Astrocyte of the cerebellum (primary cell): ENCODE measurements at regions not wholly inside any gene's neighbourhood (a gene's known extent, or its start where the extent isn't known, plus 50 kb on each side); places are given as distances from the start of the nearest gene placed in this dataset.

ENCODE experiments used
- DNase-seq: peaks from one replicate; pipeline ENCODE4 v3.0.0-alpha.2; 2011; ENCODE audit warnings: low read depth
- H3K4me3 ChIP-seq: 2 replicates; pipeline ENCODE4 v1.5.1; 2011; ENCODE audit warnings: mild to moderate bottlenecking, low read depth, low read length, moderate library complexity
- CTCF ChIP-seq: IDR thresholded peaks from 2 replicates; pipeline ENCODE4 v1.5.1; 2012; ENCODE audit warnings: low read length, low read depth, moderate library complexity, mild to moderate bottlenecking; ENCODE audit errors: missing control alignments
- in situ Hi-C: cut with HindIII; loops from 2 replicates; pipeline ENCODE4 v1.10.0; 2017; ENCODE audit warnings: low sequenced_read_pairs

- H3K4me3 ChIP-seq, result no peak overlapping the region
- no peak for TF ChIP-seq CTCF
- no peak for DNase-seq
- in situ Hi-C loops, result no loop called here
Observed at GRCh38 chr2:145207884-145208283, 688.0 kb upstream of the ZEB2 start.

- no peak overlapping the region for H3K4me3 ChIP-seq
- TF ChIP-seq CTCF, result no peak
- DNase-seq, result no peak
- in situ Hi-C loops, result no loop called here
Observed at GRCh38 chr2:145206496-145207281, 686.8 kb upstream of the ZEB2 start.

GRCh38 chr2:145203891-145204290 is 684.0 kb upstream of the ZEB2 start:
- TF ChIP-seq CTCF, result no peak
- DNase-seq, result no peak
- no peak overlapping the region for H3K4me3 ChIP-seq
- in situ Hi-C loops, result no loop called here

- TF ChIP-seq CTCF, result no peak
- H3K4me3 ChIP-seq, result no peak overlapping the region
- in situ Hi-C loops, result no loop called here
- no peak for DNase-seq
Observed at GRCh38 chr2:145199827-145200706, 680.1 kb upstream of the ZEB2 start.

- in situ Hi-C loops, result no loop called here
- TF ChIP-seq CTCF, result no peak
- no peak overlapping the region for H3K4me3 ChIP-seq
- DNase-seq, result no peak
Observed at GRCh38 chr2:145199042-145199441, 679.1 kb upstream of the ZEB2 start.

- no peak overlapping the region for H3K4me3 ChIP-seq
- no peak for DNase-seq
- in situ Hi-C loops, result no loop called here
- TF ChIP-seq CTCF, result no peak
Observed at GRCh38 chr2:145198555-145198954, 678.6 kb upstream of the ZEB2 start.
